GM10248 (cell line): ENCODE measurements at regions not wholly inside any gene's neighbourhood (a gene's known extent, or its start where the extent isn't known, plus 50 kb on each side); places are given as distances from the start of the nearest gene placed in this dataset.

Experiments used
- CTCF ChIA-PET: fragments of 300-600 bp; sonication (Branson Sonifier 250); formaldehyde crosslinking; extraction: SDS; loops from one replicate; lab custom pipeline; 2021; ENCODE audit warnings: antibody characterized with exemption; lab: Yijun Ruan, JAX
- POLR2A ChIA-PET: fragments of 350-650 bp; sonication (Branson Sonifier 250); formaldehyde crosslinking; extraction: SDS; loops from one replicate; lab custom pipeline; 2020; ENCODE audit warnings: antibody characterized with exemption; lab: Yijun Ruan, JAX
- DNase-seq: peaks from one replicate; pipeline ENCODE4 v3.0.0; 2012; ENCODE audit errors: extremely low spot score
- TF ChIP-seq, protein P1 (sequence below): IDR thresholded peaks from 2 replicates; pipeline ENCODE4 v1.5.1; 2012; ENCODE audit warnings: mild to moderate bottlenecking, low read depth; ENCODE audit errors: extremely low read depth, missing control alignments, control extremely low read depth

DNA sequence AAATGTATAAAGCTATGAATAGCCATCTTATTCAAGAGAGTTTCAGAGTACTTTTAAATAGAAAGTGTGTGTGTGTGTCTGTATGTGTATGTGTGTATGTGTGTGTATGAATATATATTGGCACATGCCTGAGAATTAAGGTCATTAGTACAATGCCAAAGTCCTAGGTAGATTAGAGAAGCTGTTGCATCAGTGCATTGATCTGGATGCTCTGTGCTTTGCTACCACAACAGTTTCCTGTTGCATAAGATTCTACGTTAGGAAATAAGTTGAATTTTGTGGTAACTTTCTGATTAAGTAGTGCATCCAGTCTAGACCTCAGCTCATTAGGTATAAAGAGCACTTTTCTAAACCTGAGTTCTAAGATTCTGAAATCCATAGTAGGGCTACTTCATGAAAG, 1102.8 kb upstream of the KLHL29 start:
- ChIA-PET POLR2A (no interaction called here), CTCF (no interaction called here)
- TF ChIP-seq, protein P1, sequence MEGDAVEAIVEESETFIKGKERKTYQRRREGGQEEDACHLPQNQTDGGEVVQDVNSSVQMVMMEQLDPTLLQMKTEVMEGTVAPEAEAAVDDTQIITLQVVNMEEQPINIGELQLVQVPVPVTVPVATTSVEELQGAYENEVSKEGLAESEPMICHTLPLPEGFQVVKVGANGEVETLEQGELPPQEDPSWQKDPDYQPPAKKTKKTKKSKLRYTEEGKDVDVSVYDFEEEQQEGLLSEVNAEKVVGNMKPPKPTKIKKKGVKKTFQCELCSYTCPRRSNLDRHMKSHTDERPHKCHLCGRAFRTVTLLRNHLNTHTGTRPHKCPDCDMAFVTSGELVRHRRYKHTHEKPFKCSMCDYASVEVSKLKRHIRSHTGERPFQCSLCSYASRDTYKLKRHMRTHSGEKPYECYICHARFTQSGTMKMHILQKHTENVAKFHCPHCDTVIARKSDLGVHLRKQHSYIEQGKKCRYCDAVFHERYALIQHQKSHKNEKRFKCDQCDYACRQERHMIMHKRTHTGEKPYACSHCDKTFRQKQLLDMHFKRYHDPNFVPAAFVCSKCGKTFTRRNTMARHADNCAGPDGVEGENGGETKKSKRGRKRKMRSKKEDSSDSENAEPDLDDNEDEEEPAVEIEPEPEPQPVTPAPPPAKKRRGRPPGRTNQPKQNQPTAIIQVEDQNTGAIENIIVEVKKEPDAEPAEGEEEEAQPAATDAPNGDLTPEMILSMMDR, result no peak
- no peak for DNase-seq

DNA sequence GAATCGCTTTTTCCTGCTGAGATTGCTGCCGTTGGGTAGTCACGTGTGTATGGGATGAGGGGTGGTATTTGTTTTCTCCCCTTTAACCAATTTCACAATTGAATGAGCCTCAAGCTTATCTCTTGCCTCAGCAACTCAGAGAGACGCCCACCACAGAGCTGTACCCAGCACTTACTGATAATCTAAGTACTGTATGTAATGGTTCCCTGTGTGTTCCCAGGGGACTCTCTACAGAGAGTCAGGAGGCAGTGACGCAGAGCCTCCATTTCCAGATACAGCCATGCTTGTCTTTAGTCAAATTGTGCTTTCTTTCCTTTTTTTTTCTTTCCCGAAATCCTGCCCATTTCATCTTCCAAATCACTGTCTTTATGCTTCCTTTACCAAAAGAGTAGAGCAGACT, 1102.1 kb upstream of the KLHL29 start:
- DNase-seq, result no peak
- TF ChIP-seq, protein P1, result no peak

DNA sequence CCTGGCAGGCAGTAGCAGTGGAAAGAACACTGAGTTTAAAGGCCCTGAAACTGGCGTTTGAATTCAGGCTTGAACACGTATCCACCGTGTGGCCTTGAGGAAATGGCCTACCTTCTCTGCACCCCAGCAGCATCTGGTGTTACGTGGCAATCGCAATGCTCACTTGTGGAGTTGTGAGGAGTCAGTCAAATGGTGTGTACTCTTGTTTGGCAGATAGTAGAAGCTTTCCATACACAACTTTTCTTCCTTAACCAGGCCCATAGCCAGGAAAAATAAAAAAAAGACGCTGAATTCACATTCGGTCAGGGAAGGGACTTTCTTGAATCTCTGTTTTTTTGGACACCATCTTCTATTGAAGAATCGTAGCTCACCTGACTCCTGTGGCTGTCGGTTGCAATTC, 1101.5 kb upstream of the KLHL29 start:
- CTCF ChIA-PET, result no interaction called here

More for the DNA sequence above, 1102.1 kb upstream of the KLHL29 start:
- POLR2A ChIA-PET, result no interaction called here
- CTCF ChIA-PET, result no interaction called here

DNA sequence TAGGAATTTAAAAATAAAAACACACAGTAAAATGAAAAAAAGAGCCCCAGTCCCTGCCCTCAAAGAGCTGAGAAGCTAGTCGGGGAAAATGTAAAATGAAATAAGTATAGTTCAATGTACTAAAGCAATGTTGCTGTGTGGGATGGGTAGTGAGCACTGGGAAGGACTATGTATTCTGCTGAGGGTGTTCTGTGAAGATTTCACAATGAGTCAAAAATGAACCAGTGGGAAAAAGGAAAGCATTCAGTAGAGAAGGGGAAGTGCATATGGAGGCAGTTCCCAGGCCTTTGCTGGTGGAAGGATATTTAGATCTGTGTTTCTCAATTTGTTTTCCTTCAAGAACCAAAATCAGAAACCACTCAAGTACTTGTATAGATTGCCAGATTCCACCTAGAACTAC, 1094.7 kb upstream of the KLHL29 start:
- no peak for DNase-seq
- ChIA-PET CTCF (no interaction called here), POLR2A (no interaction called here)
- TF ChIP-seq, protein P1, result no peak

More for the DNA sequence above, 1101.5 kb upstream of the KLHL29 start:
- DNase-seq, result no peak
- POLR2A ChIA-PET, result no interaction called here
- TF ChIP-seq, protein P1, result no peak

DNA sequence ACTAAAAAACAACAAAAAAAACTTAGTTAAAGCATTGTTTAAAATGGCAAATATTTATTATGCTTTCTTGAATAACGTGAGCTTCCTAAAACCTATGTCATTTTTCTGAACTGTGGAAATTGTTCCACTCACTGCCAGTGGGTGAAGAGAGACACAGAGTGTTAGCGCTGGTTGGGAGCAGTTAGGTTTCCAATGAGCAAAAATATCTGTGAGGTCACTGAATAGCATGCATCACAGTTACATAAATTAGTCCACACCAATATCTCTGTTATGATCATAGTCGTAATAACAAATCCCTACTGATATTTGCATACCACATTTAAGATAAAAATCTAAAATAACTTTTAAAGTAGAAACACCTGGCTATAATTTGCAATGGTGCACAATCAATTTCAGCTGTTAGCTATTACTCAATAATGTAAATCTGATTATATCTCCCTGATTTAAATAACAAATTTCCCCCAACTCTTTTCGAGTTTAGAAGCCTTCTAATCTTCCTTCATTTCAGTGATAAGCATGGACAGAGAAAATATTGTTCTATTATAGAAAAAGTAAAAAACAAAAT, 1094.0 kb upstream of the KLHL29 start:
- no peak for DNase-seq
- POLR2A ChIA-PET, result no interaction called here
- TF ChIP-seq, protein P1, result no peak
- CTCF ChIA-PET, result interaction anchor here (1.0 kb wide), 1 partner anchor 92 kb away, joined by 3 read pairs; no protein-coding TSS in a partner anchor

DNA sequence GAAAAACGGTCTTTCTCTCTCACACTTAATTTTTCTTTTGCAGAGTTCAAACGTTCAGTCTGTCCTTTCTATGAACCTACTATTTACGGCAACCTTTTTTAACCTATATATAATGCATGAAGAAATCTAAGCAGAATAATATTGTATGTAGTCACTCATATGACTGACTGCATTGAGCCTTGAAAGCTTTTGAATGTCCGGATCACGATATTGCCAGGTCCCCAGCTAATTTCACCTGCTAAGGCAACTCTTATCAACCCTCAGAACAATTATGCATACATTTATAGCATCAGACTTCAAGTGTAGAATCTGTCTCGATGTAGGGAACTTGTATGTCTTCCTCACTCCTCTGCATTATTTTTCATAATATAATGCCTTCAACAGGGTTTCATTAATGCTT, 1083.8 kb upstream of the KLHL29 start:
- ChIA-PET POLR2A (no interaction called here), CTCF (no interaction called here)
- TF ChIP-seq, protein P1, result no peak
- DNase-seq, result no peak
